Right lobe of liver (tissue), 4 donors: ENCODE measurements at regions not wholly inside any gene's neighbourhood (a gene's known extent, or its start where the extent isn't known, plus 50 kb on each side); places are given as distances from the start of the nearest gene placed in this dataset.

ENCODE experiments used
- POLR2A ChIP-seq: fragments of 450-650 bp; IDR thresholded peaks from one replicate; pipeline ENCODE4 v1.6.1; 2017; ENCODE audit warnings: antibody characterized with exemption, mild to moderate bottlenecking
- TF ChIP-seq, protein P1 (sequence below), 4 donors: fragments of 200-600 bp in 3 of 4; fragments of 450-650 bp in 1 of 4; IDR thresholded peaks; one replicate each; pipeline versions ENCODE4 v1.5.1 to v1.8.0; 2016 to 2022; ENCODE audit warnings: antibody characterized with exemption in 4 of 4, mild to moderate bottlenecking in 2 of 4
- donor health status: DM: no; HTN: no; CAD: no.
- donor health status: DM: no; HTN: no; CAD: no.
- donor health status: DM: no; HTN: yes; CAD: no.

GRCh38 chrX:39952989-39953388 is 144.8 kb downstream of the BCOR start:
- TF ChIP-seq, protein P1, sequence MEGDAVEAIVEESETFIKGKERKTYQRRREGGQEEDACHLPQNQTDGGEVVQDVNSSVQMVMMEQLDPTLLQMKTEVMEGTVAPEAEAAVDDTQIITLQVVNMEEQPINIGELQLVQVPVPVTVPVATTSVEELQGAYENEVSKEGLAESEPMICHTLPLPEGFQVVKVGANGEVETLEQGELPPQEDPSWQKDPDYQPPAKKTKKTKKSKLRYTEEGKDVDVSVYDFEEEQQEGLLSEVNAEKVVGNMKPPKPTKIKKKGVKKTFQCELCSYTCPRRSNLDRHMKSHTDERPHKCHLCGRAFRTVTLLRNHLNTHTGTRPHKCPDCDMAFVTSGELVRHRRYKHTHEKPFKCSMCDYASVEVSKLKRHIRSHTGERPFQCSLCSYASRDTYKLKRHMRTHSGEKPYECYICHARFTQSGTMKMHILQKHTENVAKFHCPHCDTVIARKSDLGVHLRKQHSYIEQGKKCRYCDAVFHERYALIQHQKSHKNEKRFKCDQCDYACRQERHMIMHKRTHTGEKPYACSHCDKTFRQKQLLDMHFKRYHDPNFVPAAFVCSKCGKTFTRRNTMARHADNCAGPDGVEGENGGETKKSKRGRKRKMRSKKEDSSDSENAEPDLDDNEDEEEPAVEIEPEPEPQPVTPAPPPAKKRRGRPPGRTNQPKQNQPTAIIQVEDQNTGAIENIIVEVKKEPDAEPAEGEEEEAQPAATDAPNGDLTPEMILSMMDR (IDR thresholded peaks at IDR 0.05) = no peak
- TF ChIP-seq POLR2A = no peak
